ENCODE measurements at regions not wholly inside any gene's neighbourhood (a gene's known extent, or its start where the extent isn't known, plus 50 kb on each side); places are given as distances from the start of the nearest gene placed in this dataset.
A peak's percentile ranks its signal among the peaks of the same experiment; 100 is the strongest.

GRCh38 chr7:50853311-50853710, 70.6 kb upstream of the GRB10 start:
- intact Hi-C loops (cut with DNase I; ENCODE audit: low total_unique reads) = no loop called here
- DNase-seq = no peak
- 63 to 97% (median 81%) methylated on average over 2 to 4 of the region's 4 CpGs for WGBS, 5 donors
- no peaks in the 10 kb centered on the region for H3K4me1 ChIP-seq
- no peak overlapping the region for H3K4me3 ChIP-seq
- TF ChIP-seq EP300 (IDR thresholded peaks at IDR 0.05) = no peak
- no peak for TF ChIP-seq POLR2A (IDR thresholded peaks at IDR 0.05)
- no peak for TF ChIP-seq POLR2AphosphoS5 (IDR thresholded peaks at IDR 0.05)
- no peak for TF ChIP-seq CTCF (IDR thresholded peaks at IDR 0.05)
- no peaks in the 10 kb centered on the region for H3K36me3 ChIP-seq
- H3K27me3 ChIP-seq = no peaks in the 10 kb centered on the region
- no peak overlapping the region for H3K27ac ChIP-seq
- H3K9me3 ChIP-seq = no peaks in the 10 kb centered on the region

GRCh38 chr7:50852901-50853300, 70.2 kb upstream of the GRB10 start:
- no peak for TF ChIP-seq POLR2A (IDR thresholded peaks at IDR 0.05)
- TF ChIP-seq EP300 (IDR thresholded peaks at IDR 0.05) = no peak
- TF ChIP-seq POLR2AphosphoS5 (IDR thresholded peaks at IDR 0.05) = no peak
- TF ChIP-seq CTCF (IDR thresholded peaks at IDR 0.05) = no peak
- H3K27ac ChIP-seq = no peak overlapping the region
- H3K4me3 ChIP-seq = no peak overlapping the region
- H3K4me1 ChIP-seq = no peaks in the 10 kb centered on the region
- no peaks in the 10 kb centered on the region for H3K27me3 ChIP-seq
- H3K36me3 ChIP-seq = no peaks in the 10 kb centered on the region
- DNase-seq = no peak
- H3K9me3 ChIP-seq = no peaks in the 10 kb centered on the region
- intact Hi-C loops (cut with DNase I; ENCODE audit: low total_unique reads) = no loop called here

- no peaks in the 10 kb centered on the region for H3K4me1 ChIP-seq
- intact Hi-C loops (cut with DNase I; ENCODE audit: low total_unique reads) = no loop called here
- DNase-seq = peak in 1 of 2 donors; percentile 24
- H3K27me3 ChIP-seq = no peaks in the 10 kb centered on the region
- no peaks in the 10 kb centered on the region for H3K36me3 ChIP-seq
- 58 to 80% (median 75%) methylated on average over 6 of the region's 6 CpGs for WGBS, 5 donors
- H3K9me3 ChIP-seq = no peaks in the 10 kb centered on the region
- H3K4me3 ChIP-seq = no peak overlapping the region
- no peak overlapping the region for H3K27ac ChIP-seq
- TF ChIP-seq EP300 (IDR thresholded peaks at IDR 0.05) = no peak
- no peak for TF ChIP-seq POLR2AphosphoS5 (IDR thresholded peaks at IDR 0.05)
Observed at GRCh38 chr7:50851891-50852290, 69.2 kb upstream of the GRB10 start.

- no peak overlapping the region for H3K27ac ChIP-seq
- TF ChIP-seq POLR2A (IDR thresholded peaks at IDR 0.05) (no peak), EP300 (IDR thresholded peaks at IDR 0.05) (no peak), CTCF (IDR thresholded peaks at IDR 0.05) (no peak), POLR2AphosphoS5 (IDR thresholded peaks at IDR 0.05) (no peak)
- no peaks in the 10 kb centered on the region for H3K4me1 ChIP-seq
- no peaks in the 10 kb centered on the region for H3K9me3 ChIP-seq
- H3K27me3 ChIP-seq = no peaks in the 10 kb centered on the region
- no peak overlapping the region for H3K4me3 ChIP-seq
- intact Hi-C loops (cut with DNase I; ENCODE audit: low total_unique reads) = no loop called here
- peak in 1 of 2 donors; percentile 10 for DNase-seq
- 79 to 89% (median 86%) methylated on average over 7 of the region's 7 CpGs for WGBS, 5 donors
- no peaks in the 10 kb centered on the region for H3K36me3 ChIP-seq
Observed at GRCh38 chr7:50851451-50851850, 68.8 kb upstream of the GRB10 start.

- H3K9me3 ChIP-seq = peaks cover 0 to 9% (median 2%) of the 10 kb centered on the region in 4 donors
- no peak for DNase-seq
- TF ChIP-seq CTCF (IDR thresholded peaks at IDR 0.05) = no peak
- TF ChIP-seq POLR2AphosphoS5 (IDR thresholded peaks at IDR 0.05) = no peak
- no peak for TF ChIP-seq POLR2A (IDR thresholded peaks at IDR 0.05)
- no peak for TF ChIP-seq EP300 (IDR thresholded peaks at IDR 0.05)
- H3K4me1 ChIP-seq = no peaks in the 10 kb centered on the region
- H3K27me3 ChIP-seq = no peaks in the 10 kb centered on the region
- WGBS, 5 donors = 54 to 95% (median 78%) methylated on average over 1 of the region's 1 CpG
- H3K36me3 ChIP-seq = no peaks in the 10 kb centered on the region
- H3K4me3 ChIP-seq = no peak overlapping the region
- no peak overlapping the region for H3K27ac ChIP-seq
- intact Hi-C loops (cut with DNase I; ENCODE audit: low total_unique reads) = no loop called here
Observed at GRCh38 chr7:50849991-50850390, 67.3 kb upstream of the GRB10 start.

Data from stomach (tissue), 8 donors.